Loucy (cell line): ENCODE measurements at regions not wholly inside any gene's neighbourhood (a gene's known extent, or its start where the extent isn't known, plus 50 kb on each side); places are given as distances from the start of the nearest gene placed in this dataset.

Source experiments
- EZH2phosphoT487 ChIP-seq: fragments of 200-600 bp; IDR thresholded peaks from 2 replicates; pipeline ENCODE4 v1.6.1; 2018; ENCODE audit warnings: antibody characterized with exemption, mild to moderate bottlenecking, moderate library complexity, borderline replicate concordance
- TF ChIP-seq, protein P1 (sequence below): fragments of 200-600 bp; sonication (generic); conservative IDR thresholded peaks from 2 replicates; pipeline ENCODE4 v1.5.1; 2014; ENCODE audit warnings: mild to moderate bottlenecking, antibody characterized with exemption, low read length

DNA sequence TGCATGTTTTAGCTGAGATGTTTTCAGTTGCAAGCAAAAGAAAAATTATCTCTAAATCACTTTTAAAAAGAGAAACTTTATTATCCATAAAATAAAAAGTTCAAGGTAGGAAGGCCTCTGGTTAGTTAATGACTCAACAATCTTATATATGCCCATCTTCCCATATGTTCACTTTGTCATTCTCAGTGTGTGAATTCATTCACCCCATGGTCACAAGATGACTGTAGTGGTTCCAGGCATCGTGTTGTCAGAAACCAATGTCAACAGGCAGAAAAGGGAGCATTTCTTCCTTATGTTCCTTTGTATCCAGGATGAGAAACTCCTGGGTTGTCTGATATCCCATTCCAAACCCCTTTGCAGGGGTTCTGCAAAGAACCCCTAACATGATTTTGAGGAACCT lies 119.9 kb upstream of the RAP2B start:
- TF ChIP-seq, protein P1, sequence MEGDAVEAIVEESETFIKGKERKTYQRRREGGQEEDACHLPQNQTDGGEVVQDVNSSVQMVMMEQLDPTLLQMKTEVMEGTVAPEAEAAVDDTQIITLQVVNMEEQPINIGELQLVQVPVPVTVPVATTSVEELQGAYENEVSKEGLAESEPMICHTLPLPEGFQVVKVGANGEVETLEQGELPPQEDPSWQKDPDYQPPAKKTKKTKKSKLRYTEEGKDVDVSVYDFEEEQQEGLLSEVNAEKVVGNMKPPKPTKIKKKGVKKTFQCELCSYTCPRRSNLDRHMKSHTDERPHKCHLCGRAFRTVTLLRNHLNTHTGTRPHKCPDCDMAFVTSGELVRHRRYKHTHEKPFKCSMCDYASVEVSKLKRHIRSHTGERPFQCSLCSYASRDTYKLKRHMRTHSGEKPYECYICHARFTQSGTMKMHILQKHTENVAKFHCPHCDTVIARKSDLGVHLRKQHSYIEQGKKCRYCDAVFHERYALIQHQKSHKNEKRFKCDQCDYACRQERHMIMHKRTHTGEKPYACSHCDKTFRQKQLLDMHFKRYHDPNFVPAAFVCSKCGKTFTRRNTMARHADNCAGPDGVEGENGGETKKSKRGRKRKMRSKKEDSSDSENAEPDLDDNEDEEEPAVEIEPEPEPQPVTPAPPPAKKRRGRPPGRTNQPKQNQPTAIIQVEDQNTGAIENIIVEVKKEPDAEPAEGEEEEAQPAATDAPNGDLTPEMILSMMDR, result no peak
- TF ChIP-seq EZH2phosphoT487, result no peak
